Natural killer cell treated with Interleukin-12 subunit alpha and Interleukin-12 subunit beta and Interleukin-15 and Interleukin-18, amount 100 ng/mL, for 72 hours (primary cell): ENCODE measurements at regions not wholly inside any gene's neighbourhood (a gene's known extent, or its start where the extent isn't known, plus 50 kb on each side); places are given as distances from the start of the nearest gene placed in this dataset.
"Not testable (repeated sequence)": the region's sequence is repeated elsewhere in the genome, so short reads cannot be mapped to it uniquely, and the experiment has no call there.

Experiments used
- ATAC-seq, 2 donors: fragments of 150-1000 bp; cut with Tn5 transposase in 1 of 2; sonication (Bioruptor Pico), chemical (Tn5 transposase) in 1 of 2; 2 replicates each; pipeline ENCODE4 v1.10.0; 2021
- DNase-seq: peaks from one replicate; pipeline ENCODE4 v3.0.0; 2022; ENCODE audit warnings: low spot score
- H3K27ac Mint-ChIP-seq, 2 donors: 1 replicate in 1 of 2; 2 replicates in 1 of 2; pipeline ENCODE4 v1.8.0; 2022; ENCODE audit warnings: mixed read lengths in 2 of 2, mild to moderate bottlenecking in 1 of 2, moderate library complexity in 1 of 2
- H3K27me3 Mint-ChIP-seq, 2 donors: 1 replicate in 1 of 2; 2 replicates in 1 of 2; pipeline ENCODE4 v1.8.0; 2022; ENCODE audit warnings: mixed read lengths in 2 of 2
- H3K36me3 Mint-ChIP-seq: one replicate; pipeline ENCODE4 v1.8.0; 2022; ENCODE audit warnings: mixed read lengths
- H3K4me1 Mint-ChIP-seq, 2 donors: 1 replicate in 1 of 2; 2 replicates in 1 of 2; pipeline ENCODE4 v1.8.0; 2022; ENCODE audit warnings: low read depth in 2 of 2, mixed read lengths in 2 of 2, mild to moderate bottlenecking in 1 of 2
- H3K4me3 Mint-ChIP-seq: one replicate; pipeline ENCODE4 v1.8.0; 2022; ENCODE audit warnings: mixed read lengths
- H3K9me3 Mint-ChIP-seq: 2 replicates; pipeline ENCODE4 v1.8.0; 2022; ENCODE audit warnings: mixed read lengths

- ATAC-seq: no peak
Measured at GRCh38 chr5:173679909-173680630, 63.6 kb upstream of the BOD1 start.

GRCh38 chr5:173680660-173681242 lies 64.3 kb upstream of the BOD1 start:
- no peak for ATAC-seq
- Mint-ChIP-seq H3K36me3 (peaks cover 5% of the 10 kb centered on the region), H3K4me3 (no peak overlapping the region), H3K27ac (no peak overlapping the region), H3K9me3 (no peaks in the 10 kb centered on the region), H3K4me1 (no peaks in the 10 kb centered on the region), H3K27me3 (peaks cover 11 to 19% of the 10 kb centered on the region in 2 donors)
- DNase-seq: no peak

More at GRCh38 chr5:173679909-173680630, 63.6 kb upstream of the BOD1 start:
- Mint-ChIP-seq H3K36me3 (peaks cover 5% of the 10 kb centered on the region), H3K27ac (no peak overlapping the region), H3K27me3 (peaks cover 8 to 16% of the 10 kb centered on the region in 2 donors), H3K9me3 (no peaks in the 10 kb centered on the region), H3K4me1 (no peaks in the 10 kb centered on the region), H3K4me3 (no peak overlapping the region)
- no peak for DNase-seq

- ATAC-seq (no peak), DNase-seq (no peak)
- H3K27me3 Mint-ChIP-seq: peaks cover 14 to 21% of the 10 kb centered on the region in 2 donors
- no peak overlapping the region for H3K27ac Mint-ChIP-seq
- H3K36me3 Mint-ChIP-seq: peaks cover 5% of the 10 kb centered on the region
- H3K4me3 Mint-ChIP-seq: no peak overlapping the region
- H3K9me3 Mint-ChIP-seq: no peaks in the 10 kb centered on the region
- H3K4me1 Mint-ChIP-seq: no peaks in the 10 kb centered on the region
Measured at GRCh38 chr5:173682313-173682712, 65.9 kb upstream of the BOD1 start.

- H3K27ac Mint-ChIP-seq, H3K9me3 Mint-ChIP-seq, H3K4me3 Mint-ChIP-seq, H3K36me3 Mint-ChIP-seq, DNase-seq, H3K4me1 Mint-ChIP-seq, ATAC-seq: not testable (repeated sequence)
- peaks cover 10 to 12% of the 10 kb centered on the region in 2 donors for H3K27me3 Mint-ChIP-seq
Measured at GRCh38 chr5:173684535-173684934, 68.1 kb upstream of the BOD1 start.

- Mint-ChIP-seq H3K27ac (no peak overlapping the region), H3K9me3 (no peaks in the 10 kb centered on the region), H3K4me1 (no peaks in the 10 kb centered on the region), H3K4me3 (no peak overlapping the region), H3K36me3 (no peaks in the 10 kb centered on the region), H3K27me3 (peaks cover 7 to 8% of the 10 kb centered on the region in 2 donors)
- DNase-seq: no peak
- ATAC-seq: no peak
Measured at GRCh38 chr5:173686950-173687349, 70.5 kb upstream of the BOD1 start.

GRCh38 chr5:173688703-173689102 lies 72.3 kb upstream of the BOD1 start:
- no peaks in the 10 kb centered on the region for H3K4me1 Mint-ChIP-seq
- DNase-seq (no peak), ATAC-seq (no peak)
- H3K36me3 Mint-ChIP-seq: no peaks in the 10 kb centered on the region
- no peaks in the 10 kb centered on the region for H3K9me3 Mint-ChIP-seq
- peaks cover 5 to 6% of the 10 kb centered on the region in 2 donors for H3K27me3 Mint-ChIP-seq
- H3K4me3 Mint-ChIP-seq: no peak overlapping the region
- H3K27ac Mint-ChIP-seq: no peak overlapping the region

GRCh38 chr5:173689171-173689736 lies 72.8 kb upstream of the BOD1 start:
- no peak overlapping the region for H3K27ac Mint-ChIP-seq
- DNase-seq: no peak
- no peak overlapping the region for H3K4me3 Mint-ChIP-seq
- no peaks in the 10 kb centered on the region for H3K36me3 Mint-ChIP-seq
- no peak for ATAC-seq
- H3K27me3 Mint-ChIP-seq: peaks cover 5 to 6% of the 10 kb centered on the region in 2 donors
- no peaks in the 10 kb centered on the region for H3K4me1 Mint-ChIP-seq
- no peaks in the 10 kb centered on the region for H3K9me3 Mint-ChIP-seq

- H3K4me1 Mint-ChIP-seq: no peaks in the 10 kb centered on the region
- no peak for DNase-seq
- H3K9me3 Mint-ChIP-seq: no peaks in the 10 kb centered on the region
- H3K27me3 Mint-ChIP-seq: peaks cover 5 to 6% of the 10 kb centered on the region in 2 donors
- no peak overlapping the region for H3K4me3 Mint-ChIP-seq
- H3K27ac Mint-ChIP-seq: no peak overlapping the region
- ATAC-seq: no peak
- H3K36me3 Mint-ChIP-seq: no peaks in the 10 kb centered on the region
Measured at GRCh38 chr5:173689737-173690360, 73.4 kb upstream of the BOD1 start.

GRCh38 chr5:173691931-173692330 lies 75.5 kb upstream of the BOD1 start:
- Mint-ChIP-seq H3K4me3 (no peak overlapping the region), H3K27ac (no peak overlapping the region), H3K4me1 (no peaks in the 10 kb centered on the region), H3K9me3 (no peaks in the 10 kb centered on the region), H3K27me3 (peaks cover 0 to 3% of the 10 kb centered on the region in 2 donors), H3K36me3 (no peaks in the 10 kb centered on the region)
- no peak for DNase-seq
- ATAC-seq: no peak

GRCh38 chr5:173693670-173694069 lies 77.2 kb upstream of the BOD1 start:
- H3K4me1 Mint-ChIP-seq: no peaks in the 10 kb centered on the region
- no peak overlapping the region for H3K27ac Mint-ChIP-seq
- H3K4me3 Mint-ChIP-seq: no peak overlapping the region
- no peak for DNase-seq
- no peaks in the 10 kb centered on the region for H3K9me3 Mint-ChIP-seq
- H3K27me3 Mint-ChIP-seq: peaks cover 0 to 2% of the 10 kb centered on the region in 2 donors
- no peak for ATAC-seq
- no peaks in the 10 kb centered on the region for H3K36me3 Mint-ChIP-seq

- no peaks in the 10 kb centered on the region for H3K36me3 Mint-ChIP-seq
- H3K4me3 Mint-ChIP-seq: no peak overlapping the region
- H3K4me1 Mint-ChIP-seq: no peaks in the 10 kb centered on the region
Measured at GRCh38 chr5:173696216-173696615, 79.8 kb upstream of the BOD1 start.

GRCh38 chr5:173697931-173698579 lies 81.6 kb upstream of the BOD1 start:
- ATAC-seq (no peak), DNase-seq (no peak)
- no peaks in the 10 kb centered on the region for H3K9me3 Mint-ChIP-seq
- H3K27ac Mint-ChIP-seq: no peak overlapping the region
- no peak overlapping the region for H3K4me3 Mint-ChIP-seq
- no peaks in the 10 kb centered on the region for H3K4me1 Mint-ChIP-seq
- H3K36me3 Mint-ChIP-seq: no peaks in the 10 kb centered on the region
- H3K27me3 Mint-ChIP-seq: peaks cover 0 to 2% of the 10 kb centered on the region in 2 donors

More at GRCh38 chr5:173696216-173696615, 79.8 kb upstream of the BOD1 start:
- no peak for DNase-seq
- ATAC-seq: no peak
- Mint-ChIP-seq H3K27ac (no peak overlapping the region), H3K27me3 (peaks cover 0 to 2% of the 10 kb centered on the region in 2 donors), H3K9me3 (no peaks in the 10 kb centered on the region)

GRCh38 chr5:173699966-173700365 lies 83.5 kb upstream of the BOD1 start:
- DNase-seq: no peak
- Mint-ChIP-seq H3K36me3 (no peaks in the 10 kb centered on the region), H3K4me3 (no peak overlapping the region), H3K4me1 (no peaks in the 10 kb centered on the region), H3K27me3 (peaks cover 4 to 6% of the 10 kb centered on the region in 2 donors), H3K9me3 (no peaks in the 10 kb centered on the region), H3K27ac (no peak overlapping the region)
- no peak for ATAC-seq
